Epithelial cell of proximal tubule (primary cell): ENCODE measurements at regions not wholly inside any gene's neighbourhood (a gene's known extent, or its start where the extent isn't known, plus 50 kb on each side); places are given as distances from the start of the nearest gene placed in this dataset.

Experiments
- DNase-seq: peaks from one replicate; pipeline ENCODE4 v3.0.0-alpha.2; 2011; ENCODE audit warnings: low read depth
- H3K4me3 ChIP-seq: 2 replicates; pipeline ENCODE4 v1.5.1; 2011; ENCODE audit warnings: low read depth, mild to moderate bottlenecking, low read length
- CTCF ChIP-seq: conservative IDR thresholded peaks from 2 replicates; pipeline ENCODE4 v1.5.1; 2012; ENCODE audit warnings: low read depth, mild to moderate bottlenecking, low read length

GRCh38 chr2:186263673-186264250, 222.3 kb upstream of the ZC3H15 start:
- TF ChIP-seq CTCF: no peak
- H3K4me3 ChIP-seq: no peak overlapping the region
- DNase-seq: no peak

- no peak for TF ChIP-seq CTCF
- no peak overlapping the region for H3K4me3 ChIP-seq
Observed at GRCh38 chr2:186269536-186269935, 216.5 kb upstream of the ZC3H15 start.

GRCh38 chr2:186273953-186274352, 212.1 kb upstream of the ZC3H15 start:
- no peak overlapping the region for H3K4me3 ChIP-seq
- DNase-seq: no peak
- no peak for TF ChIP-seq CTCF

More at GRCh38 chr2:186269536-186269935, 216.5 kb upstream of the ZC3H15 start:
- no peak for DNase-seq

GRCh38 chr2:186274936-186275575, 211.0 kb upstream of the ZC3H15 start:
- no peak for DNase-seq
- no peak for TF ChIP-seq CTCF
- no peak overlapping the region for H3K4me3 ChIP-seq

GRCh38 chr2:186276909-186277308, 209.2 kb upstream of the ZC3H15 start:
- no peak for TF ChIP-seq CTCF
- no peak overlapping the region for H3K4me3 ChIP-seq
- no peak for DNase-seq

GRCh38 chr2:186281726-186282125, 204.3 kb upstream of the ZC3H15 start:
- no peak for DNase-seq
- H3K4me3 ChIP-seq: no peak overlapping the region
- TF ChIP-seq CTCF: no peak
